GM04503 (cell line): ENCODE measurements at regions not wholly inside any gene's neighbourhood (a gene's known extent, or its start where the extent isn't known, plus 50 kb on each side); places are given as distances from the start of the nearest gene placed in this dataset.

ENCODE experiments used
- DNase-seq: peaks from one replicate; pipeline ENCODE4 v3.0.0-alpha.2; 2012; ENCODE audit warnings: low read depth

- no peak for DNase-seq
Measured at GRCh38 chr18:44143072-44143471, 537.6 kb upstream of the SETBP1 start.

GRCh38 chr18:44149706-44150105 is 531.0 kb upstream of the SETBP1 start:
- peak; percentile 11 for DNase-seq

- DNase-seq: no peak
Measured at GRCh38 chr18:44153981-44154380, 526.7 kb upstream of the SETBP1 start.

- no peak for DNase-seq
Measured at GRCh38 chr18:44156126-44156525, 524.6 kb upstream of the SETBP1 start.

- DNase-seq: no peak
Measured at GRCh38 chr18:44156776-44157335, 523.8 kb upstream of the SETBP1 start.

GRCh38 chr18:44170208-44170880 is 510.3 kb upstream of the SETBP1 start:
- DNase-seq: no peak

GRCh38 chr18:44171301-44171700 is 509.4 kb upstream of the SETBP1 start:
- DNase-seq: no peak

GRCh38 chr18:44175891-44176290 is 504.8 kb upstream of the SETBP1 start:
- no peak for DNase-seq

- DNase-seq: no peak
Measured at GRCh38 chr18:44178476-44178875, 502.2 kb upstream of the SETBP1 start.

- DNase-seq: no peak
Measured at GRCh38 chr18:44179693-44180092, 501.0 kb upstream of the SETBP1 start.

- no peak for DNase-seq
Measured at GRCh38 chr18:44180683-44181082, 500.0 kb upstream of the SETBP1 start.

GRCh38 chr18:44181951-44182747 is 498.5 kb upstream of the SETBP1 start:
- DNase-seq: no peak

GRCh38 chr18:44186001-44186400 is 494.7 kb upstream of the SETBP1 start:
- DNase-seq: no peak

GRCh38 chr18:44187090-44187489 is 493.6 kb upstream of the SETBP1 start:
- DNase-seq: no peak

GRCh38 chr18:44195394-44196140 is 485.1 kb upstream of the SETBP1 start:
- DNase-seq: no peak

GRCh38 chr18:44197832-44198611 is 482.7 kb upstream of the SETBP1 start:
- DNase-seq: no peak

- no peak for DNase-seq
Measured at GRCh38 chr18:44198612-44199284, 481.9 kb upstream of the SETBP1 start.

- DNase-seq: no peak
Measured at GRCh38 chr18:44213293-44213692, 467.4 kb upstream of the SETBP1 start.

- no peak for DNase-seq
Measured at GRCh38 chr18:44214396-44214795, 466.3 kb upstream of the SETBP1 start.

GRCh38 chr18:44216169-44216568 is 464.5 kb upstream of the SETBP1 start:
- no peak for DNase-seq

GRCh38 chr18:44227501-44227900 is 453.2 kb upstream of the SETBP1 start:
- no peak for DNase-seq
